ENCODE measurements at regions not wholly inside any gene's neighbourhood (a gene's known extent, or its start where the extent isn't known, plus 50 kb on each side); places are given as distances from the start of the nearest gene placed in this dataset.

DNA sequence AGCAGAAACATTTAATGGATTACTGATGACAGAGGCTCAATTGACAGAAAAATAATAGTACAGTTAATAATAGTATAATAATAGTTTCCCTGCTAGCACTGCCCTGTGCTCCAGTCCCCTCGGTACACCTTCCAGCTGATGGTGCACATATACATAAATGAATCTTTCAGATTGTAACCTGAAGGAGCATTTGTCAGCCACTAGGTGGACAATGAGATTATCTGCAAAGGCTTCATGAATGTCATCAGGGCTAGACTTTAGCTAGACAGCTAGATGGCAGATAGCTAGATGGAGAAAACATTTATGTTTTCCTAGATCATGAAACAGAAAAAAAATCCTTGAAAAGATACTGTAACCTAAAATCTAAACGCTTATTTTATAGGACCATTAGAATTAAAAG is 304.4 kb upstream of the SMC2 start:
- no peak for DNase-seq (ENCODE audit: low read depth)

DNA sequence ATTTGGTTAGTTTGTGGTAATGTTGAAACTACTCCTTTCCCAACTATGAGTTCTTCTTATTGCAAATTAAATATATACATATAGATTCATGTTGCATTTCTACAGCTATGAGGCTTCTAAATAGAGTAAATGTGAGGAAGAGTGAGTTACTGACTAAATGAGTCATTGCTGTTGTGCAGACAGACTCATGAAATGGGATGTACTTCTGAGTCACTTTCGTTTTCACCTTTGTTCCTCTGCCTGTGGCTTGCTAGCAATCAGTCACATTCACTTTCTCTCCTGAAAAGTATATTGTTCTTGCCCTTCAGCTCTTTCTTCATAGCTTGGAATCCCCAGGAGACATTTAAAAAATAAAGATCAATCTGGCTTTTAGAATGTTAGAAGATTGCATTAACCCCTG is 295.5 kb upstream of the SMC2 start:
- no peak for DNase-seq (ENCODE audit: low read depth)

DNA sequence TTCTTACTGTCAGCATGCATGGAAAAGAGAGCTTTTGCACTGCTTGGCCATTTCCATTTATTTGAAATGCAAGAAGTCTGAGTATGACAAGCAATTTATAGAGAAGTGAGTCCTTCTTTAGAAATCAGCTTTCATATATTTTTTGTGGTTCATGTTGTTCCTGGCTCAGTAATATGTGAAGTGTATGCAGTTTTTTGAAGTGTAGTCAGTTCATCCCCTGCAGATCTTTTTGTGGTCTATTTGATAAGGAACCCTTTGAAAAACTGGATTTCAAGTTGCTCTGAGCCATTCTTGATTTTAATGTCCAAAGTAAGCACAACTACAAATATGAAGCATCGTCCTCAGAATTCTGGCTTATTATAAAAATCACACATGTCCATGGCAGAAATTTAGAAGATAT is 294.1 kb upstream of the SMC2 start:
- no peak for DNase-seq (ENCODE audit: low read depth)

DNA sequence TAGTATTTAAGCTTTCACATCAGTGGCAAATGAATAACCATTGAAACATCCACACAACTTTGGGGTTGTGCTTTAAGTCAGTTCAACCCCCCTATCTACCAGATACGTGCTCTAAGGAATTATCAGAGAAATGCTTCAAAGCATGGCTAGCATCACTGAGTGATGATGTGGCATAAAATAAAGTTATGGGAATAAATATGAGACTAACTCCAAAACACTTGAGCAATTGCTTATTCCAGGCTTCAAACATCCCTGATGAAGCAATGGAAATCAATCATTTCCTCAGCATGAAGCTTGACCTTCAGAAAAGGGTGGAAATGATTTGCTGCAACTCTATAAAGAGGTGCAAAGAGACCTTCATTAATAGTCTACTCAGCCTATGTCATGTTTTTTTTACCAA is 292.0 kb upstream of the SMC2 start:
- DNase-seq (ENCODE audit: low read depth), result no peak

DNA sequence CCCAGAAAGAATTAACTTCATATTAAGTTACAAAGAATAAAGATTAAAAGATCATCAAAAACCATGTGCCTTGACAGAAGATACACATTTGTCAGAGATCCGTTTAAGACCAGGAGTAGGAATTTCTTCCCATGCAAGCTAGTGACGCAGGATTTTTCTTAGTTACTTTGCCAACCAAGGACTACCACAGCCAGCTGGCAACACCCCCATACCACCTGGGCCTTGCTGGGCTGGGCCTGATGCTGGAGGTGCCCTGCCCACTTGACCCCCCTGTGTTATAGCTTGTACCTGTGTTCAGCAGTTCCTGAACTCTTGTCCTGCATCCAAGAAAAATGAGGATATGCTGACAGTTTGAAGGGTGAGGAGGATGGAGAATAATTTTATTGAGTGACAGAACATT is 290.9 kb upstream of the SMC2 start:
- no peak for DNase-seq (ENCODE audit: low read depth)

DNA sequence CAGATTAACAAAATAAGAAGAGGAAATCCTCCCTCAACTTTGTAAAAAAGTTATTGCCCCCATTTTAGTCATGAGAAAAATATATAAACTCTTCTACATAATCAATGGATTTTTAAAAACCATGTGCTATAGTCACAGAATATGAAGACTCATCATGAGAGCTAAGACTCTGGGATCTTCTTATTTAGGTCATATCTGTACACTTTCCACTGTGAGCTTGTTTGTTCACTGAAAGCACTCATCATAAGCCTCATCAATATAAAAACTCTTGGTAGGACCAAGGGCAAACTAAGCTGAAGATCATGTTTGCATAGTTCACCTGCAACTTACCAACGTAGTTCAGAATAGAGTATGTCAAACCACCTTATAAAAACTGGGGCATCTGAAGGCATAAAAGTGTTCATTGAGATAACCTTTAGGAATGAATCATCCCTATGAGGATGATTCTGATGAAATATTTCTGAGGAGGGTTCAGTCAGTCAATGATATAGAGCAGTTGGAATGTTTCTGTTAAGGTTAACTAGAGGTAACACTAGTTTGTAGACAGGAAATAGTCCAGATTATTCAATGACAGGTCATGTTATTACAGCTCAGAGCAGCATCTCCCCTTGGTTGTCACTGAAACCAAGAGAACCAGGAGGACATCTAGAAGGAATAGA is 289.9 kb upstream of the SMC2 start:
- no peak for DNase-seq (ENCODE audit: low read depth)

DNA sequence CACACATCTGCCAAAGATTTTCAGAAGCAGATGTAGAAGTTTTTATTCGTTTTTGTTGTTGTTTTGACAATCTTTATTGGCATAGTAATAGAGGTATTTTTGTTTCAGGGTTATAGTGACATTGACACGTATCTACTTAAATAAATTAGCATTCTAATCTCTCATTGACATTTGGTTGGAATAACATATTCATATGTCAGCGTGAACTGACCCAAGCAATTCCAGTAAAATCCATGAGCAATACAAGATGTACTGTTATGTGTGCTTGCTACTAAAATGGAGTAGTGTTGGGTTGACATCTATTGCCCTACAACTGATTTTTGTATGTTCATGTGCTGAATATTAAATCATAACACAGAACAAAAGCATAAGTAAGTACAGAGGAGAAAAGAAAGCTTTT is 284.4 kb upstream of the SMC2 start:
- DNase-seq (ENCODE audit: low read depth), result no peak

DNA sequence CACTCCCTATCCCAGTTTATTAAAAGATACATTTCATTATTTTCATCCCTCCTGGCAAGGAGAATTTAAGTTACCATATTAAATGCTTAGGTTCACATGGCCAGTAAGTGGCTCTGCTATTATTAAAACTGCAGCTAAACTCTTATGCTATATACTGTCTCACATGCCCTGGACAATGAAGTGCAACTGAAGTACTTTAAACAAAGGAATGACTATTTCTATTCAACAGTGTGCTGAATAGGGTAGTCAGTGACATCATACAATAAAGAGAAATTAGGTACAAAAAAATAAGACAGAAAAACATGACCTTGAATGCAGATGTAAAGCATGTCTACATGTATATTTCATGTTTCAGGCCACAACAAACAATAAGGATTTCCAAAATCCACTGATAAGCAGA is 282.6 kb upstream of the SMC2 start:
- DNase-seq (ENCODE audit: low read depth), result no peak

DNA sequence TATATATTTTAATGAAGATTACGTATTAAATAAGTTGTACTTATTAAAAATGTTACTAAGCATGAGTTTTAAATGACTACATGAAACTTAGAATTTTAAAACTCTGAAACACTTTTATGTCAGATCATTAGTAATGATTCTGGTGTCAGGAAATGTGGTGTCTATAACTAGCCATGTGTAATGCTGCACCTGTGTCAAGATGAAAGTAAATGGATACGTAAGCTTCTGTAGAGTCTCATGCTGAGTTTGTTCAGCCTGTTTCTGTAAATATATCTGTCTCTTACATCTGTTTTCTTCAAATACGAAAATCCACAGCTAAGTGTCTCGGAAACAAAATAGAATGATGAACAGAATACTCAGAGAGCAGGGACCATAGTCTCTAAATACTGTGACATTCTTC is 278.0 kb upstream of the SMC2 start:
- DNase-seq (ENCODE audit: low read depth), result no peak

DNA sequence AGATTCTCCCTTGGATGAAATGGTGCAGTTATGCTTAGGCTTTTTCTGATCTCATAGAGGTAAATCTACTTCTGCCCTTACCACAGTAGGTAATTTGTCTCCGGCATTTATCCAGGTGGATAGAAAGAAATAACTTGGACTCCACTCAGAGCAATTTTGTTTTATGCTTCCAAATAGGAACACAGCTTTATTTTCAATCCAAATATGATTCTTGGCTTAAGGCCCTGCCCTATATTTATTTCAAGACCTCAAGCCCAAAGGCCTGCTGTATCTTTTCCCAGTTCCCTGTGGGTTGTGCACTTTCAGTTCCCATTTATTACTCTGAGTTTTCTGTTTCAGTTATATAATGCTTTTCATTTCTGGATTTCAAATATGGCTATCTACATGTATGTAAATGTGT is 274.2 kb upstream of the SMC2 start:
- DNase-seq (ENCODE audit: low read depth), result no peak

DNA sequence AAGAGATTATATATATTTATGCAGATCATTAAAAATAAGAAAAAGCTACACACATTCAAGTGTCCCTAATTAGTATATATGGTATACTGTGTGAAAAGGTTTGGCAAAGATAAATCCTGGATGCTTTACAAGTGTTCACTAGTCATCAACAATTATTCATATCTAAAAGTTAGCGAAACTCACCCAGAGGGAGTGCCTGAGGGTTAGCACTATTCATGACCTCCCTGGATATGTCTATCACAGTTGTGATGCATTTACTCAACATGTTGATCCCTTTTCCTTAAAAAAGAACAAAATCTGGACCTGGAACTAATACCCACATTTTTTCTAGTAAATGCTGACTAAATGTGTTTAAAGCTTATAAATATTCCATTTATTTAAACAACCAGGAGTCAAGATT is 273.0 kb upstream of the SMC2 start:
- DNase-seq (ENCODE audit: low read depth), result no peak

DNA sequence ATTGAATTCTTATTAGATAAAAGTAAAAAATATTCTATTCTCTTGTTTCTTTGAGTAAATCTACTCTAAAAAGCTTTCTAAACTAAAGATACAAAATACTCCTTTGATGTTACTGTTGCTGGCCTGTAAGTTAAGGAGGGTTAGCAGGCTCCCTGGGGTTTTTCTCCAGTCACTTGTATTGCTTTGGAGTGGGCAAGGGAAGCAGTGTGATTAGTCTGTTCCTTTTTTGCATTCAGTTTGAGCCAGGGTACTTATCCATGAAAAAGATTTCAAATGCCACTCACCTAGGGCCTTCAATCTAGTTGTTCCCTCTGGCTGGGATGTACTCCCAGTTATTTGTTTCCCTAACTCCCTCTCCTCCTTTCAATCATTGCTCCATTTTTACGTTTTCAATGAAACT is 256.2 kb upstream of the SMC2 start:
- DNase-seq (ENCODE audit: low read depth), result no peak

DNA sequence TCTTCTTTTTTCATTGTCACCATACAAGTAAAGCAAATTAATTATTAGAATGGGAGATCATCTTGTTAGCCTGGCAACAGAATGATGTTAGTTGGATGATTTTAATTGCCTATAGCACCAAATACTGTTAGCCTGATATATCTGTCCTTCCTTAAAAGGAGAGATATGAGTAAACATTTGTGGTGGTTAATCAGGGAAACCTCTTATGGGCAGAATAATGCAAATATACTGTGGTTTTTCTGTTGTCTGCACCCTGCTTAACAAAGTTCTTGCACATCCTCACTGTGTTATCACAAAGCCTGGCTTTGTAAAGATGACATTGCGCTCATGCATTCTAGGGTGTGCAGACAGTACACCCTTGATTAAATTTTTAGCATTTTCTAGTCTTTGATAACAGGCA is 254.9 kb upstream of the SMC2 start:
- no peak for DNase-seq (ENCODE audit: low read depth)

DNA sequence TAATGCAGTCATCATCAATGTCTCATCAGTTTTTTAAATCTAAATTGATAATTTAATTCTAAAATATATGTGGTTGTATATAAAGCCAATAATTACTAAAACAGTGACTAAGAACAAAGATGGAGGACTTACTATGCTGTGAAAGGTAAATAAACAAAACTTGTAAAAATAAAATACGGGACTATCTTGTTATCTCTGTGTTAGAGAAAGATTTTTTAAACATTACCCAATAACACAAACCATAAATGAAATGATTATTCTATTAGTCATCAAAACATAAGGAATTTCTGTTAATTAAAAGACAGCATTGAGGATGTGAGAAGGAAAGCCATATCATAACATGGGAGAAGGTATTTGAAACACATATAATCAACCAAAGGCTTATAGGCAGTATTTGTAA is 226.2 kb upstream of the SMC2 start:
- DNase-seq (ENCODE audit: low read depth), result no peak

DNA sequence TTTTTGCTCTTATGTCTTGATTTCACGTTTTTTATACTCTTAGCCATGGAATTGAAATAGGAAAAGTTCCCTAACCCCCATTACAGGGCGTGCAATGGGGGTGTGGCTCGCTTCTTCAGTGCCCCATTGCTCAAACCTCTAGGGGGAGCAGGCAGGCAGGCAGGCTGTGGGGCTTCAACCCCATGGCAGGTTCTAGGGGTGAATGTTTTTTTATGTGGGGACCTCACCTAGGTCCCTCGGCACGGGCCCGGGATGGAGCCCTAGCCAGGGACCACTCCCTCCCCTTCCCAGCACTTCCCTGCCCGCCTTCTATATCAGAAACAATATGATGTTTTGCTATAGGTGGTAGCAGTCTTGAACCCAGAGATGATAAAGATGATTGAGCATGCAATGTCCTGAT is 221.3 kb upstream of the SMC2 start:
- no peak for DNase-seq (ENCODE audit: low read depth)

DNA sequence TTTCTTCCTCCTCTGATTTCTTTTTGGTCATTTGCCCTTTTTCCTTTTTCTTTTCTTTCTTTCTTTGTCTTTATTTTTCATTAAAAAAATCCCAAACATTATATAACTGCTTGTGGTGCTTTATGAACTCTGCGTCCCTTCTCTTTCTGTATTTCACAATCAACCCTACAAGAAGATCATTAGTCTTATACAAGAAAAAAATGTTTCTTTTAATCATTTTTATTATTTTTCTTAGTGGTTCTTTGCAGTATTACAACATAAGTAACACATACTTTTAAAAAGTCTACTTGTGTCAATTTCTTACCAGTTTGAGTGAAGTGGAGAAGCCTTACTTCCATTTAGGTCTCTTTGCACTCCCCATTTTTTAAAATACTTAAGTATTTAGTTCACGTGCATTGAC is 212.7 kb upstream of the SMC2 start:
- no peak for DNase-seq (ENCODE audit: low read depth)

DNA sequence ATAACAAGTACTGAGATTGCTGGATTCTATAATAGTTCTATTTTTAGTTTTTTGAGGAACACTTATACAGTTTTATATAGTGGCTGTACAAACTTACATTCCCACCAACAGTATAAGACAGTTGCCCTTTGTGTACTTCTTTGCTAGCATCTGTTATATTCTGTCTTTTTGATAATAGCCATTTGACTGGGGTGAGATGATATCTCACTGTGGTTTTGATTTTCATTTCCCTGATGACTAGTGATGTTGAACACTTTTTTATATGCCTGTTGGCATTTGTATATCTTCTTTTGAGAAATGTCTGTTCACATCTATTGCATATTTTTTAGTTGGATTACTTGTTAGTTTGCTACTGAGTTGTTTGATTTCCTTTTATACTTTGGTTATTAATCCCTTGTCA is 204.1 kb upstream of the SMC2 start:
- no peak for DNase-seq (ENCODE audit: low read depth)

DNA sequence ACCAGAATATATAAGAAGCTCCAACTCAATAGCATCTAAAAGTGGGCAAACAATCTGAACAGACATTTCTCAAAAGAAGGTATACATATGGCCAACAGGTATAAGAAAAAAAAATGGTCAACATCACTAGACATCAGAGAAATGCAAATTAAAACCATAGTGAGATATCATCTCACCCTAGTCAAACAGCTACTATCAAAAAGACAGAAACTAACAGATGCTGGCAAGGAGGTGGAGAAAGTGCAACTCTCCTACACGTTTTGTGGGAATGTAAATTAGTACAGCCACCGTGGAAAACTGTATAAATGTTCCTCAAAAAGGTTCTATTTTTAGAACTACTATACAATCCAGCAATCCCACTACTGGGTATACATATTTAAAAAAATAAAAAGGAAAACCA is 199.9 kb upstream of the SMC2 start:
- no peak for DNase-seq (ENCODE audit: low read depth)

DNA sequence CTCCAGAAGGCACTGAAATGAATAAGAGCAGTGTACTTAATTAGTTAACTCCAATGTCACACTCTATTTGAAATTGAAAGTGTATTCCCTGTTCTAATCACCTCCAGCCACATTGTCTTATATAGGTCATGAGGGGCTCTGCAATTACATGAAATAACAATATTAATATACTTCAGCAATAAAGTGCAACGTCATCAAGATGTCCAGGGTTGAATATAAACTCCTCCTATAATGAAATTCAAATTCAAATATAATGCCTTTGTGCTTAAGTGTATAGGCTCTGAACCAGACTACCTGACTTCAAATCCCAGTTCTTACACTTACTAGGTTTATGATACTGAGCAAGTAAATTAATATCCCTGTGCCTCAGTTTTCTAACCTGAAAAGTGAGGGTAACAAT is 195.6 kb upstream of the SMC2 start:
- DNase-seq (ENCODE audit: low read depth), result no peak

DNA sequence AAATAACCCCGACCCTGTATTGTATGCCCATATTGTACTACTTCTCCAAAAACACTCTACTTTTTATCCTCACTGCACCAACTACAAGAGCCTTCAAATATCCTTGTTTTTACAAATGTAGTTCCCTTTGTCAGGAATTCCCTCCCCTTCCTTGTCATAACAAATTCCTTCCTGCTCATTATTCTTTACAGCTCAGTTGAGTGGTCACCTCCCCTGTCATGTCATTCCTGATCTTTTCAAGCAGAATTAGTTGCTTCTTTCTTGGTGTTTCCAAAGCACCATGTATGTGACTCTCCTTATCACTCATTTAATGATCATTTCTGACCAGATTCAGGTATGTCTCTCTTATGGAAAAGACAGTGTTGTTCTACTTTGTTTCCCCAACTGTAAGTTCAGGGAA is 194.2 kb upstream of the SMC2 start:
- no peak for DNase-seq (ENCODE audit: low read depth)

DNA sequence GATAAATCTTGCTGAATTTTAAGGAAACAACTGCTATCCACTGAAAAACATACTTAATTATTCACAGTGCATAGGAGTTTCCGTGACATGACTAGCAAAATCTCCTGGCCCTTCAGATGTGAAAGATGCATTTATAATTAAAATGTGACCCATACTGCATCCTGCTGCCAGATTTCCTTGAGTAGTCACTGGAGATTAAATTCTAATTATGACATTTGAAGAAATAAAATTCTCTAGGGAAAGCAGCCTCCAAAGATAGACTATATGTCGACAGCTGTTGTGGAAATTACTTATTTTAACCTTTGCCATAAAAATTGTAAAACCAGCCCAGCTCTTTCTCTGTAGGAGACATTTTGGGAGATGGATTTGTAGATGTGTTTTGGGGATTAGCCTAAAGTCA is 193.6 kb upstream of the SMC2 start:
- DNase-seq (ENCODE audit: low read depth), result no peak

DNA sequence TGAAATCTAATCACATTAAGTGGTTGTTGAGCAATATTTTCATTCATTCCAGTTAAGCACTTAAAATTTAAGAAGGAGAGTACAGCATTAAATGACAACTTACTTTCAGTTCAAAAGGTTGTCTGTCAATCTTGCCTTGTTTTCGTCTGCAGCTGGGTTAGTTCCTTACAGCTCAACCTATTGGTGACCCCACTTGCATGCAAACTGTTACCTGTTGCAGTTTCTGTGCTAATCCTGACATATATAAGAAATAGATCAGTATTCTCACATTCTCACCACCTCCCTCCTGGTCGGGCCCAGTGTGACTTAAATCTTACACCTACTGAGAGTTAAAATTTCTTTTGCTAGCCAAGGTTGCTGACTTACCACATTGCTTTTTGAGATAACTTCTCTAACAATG is 191.8 kb upstream of the SMC2 start:
- no peak for DNase-seq (ENCODE audit: low read depth)

DNA sequence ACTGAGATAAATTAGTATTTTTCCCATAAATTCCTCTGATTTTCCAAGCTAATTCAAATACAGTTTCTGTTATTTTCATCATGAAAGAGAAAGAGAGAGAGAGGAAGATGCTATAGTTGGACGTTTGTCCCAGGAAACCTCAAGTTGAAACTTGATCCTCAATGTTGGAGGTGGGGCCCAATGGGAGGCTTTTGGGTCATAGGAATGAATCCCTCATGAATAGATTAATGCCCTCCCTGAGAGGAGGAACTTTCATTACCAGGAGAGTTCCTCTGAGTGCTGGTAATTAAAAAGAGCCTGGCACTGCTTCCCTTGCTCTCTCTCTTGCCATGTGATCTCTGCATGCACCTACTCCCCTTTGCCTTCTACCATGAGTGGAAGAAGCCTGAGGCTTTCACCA is 189.9 kb upstream of the SMC2 start:
- DNase-seq (ENCODE audit: low read depth), result no peak

DNA sequence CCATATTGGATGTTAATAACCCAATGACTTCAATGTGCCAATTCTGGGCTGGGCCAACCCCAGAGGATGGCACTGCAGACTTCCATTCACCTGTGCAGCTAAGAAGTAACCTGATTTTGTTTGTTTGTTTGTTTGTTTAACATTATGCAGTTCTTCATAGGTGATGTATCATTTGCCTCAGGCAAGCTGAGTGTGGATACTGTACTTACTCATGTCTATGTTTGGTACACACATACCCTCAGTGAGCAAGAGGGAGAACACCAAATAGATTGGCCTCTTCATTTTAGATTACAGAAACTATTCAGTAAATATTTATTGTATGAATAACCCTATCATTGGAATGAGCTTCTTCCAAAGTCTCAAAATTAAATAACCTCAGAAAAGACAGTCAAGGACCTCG is 180.2 kb upstream of the SMC2 start:
- DNase-seq (ENCODE audit: low read depth), result no peak

DNA sequence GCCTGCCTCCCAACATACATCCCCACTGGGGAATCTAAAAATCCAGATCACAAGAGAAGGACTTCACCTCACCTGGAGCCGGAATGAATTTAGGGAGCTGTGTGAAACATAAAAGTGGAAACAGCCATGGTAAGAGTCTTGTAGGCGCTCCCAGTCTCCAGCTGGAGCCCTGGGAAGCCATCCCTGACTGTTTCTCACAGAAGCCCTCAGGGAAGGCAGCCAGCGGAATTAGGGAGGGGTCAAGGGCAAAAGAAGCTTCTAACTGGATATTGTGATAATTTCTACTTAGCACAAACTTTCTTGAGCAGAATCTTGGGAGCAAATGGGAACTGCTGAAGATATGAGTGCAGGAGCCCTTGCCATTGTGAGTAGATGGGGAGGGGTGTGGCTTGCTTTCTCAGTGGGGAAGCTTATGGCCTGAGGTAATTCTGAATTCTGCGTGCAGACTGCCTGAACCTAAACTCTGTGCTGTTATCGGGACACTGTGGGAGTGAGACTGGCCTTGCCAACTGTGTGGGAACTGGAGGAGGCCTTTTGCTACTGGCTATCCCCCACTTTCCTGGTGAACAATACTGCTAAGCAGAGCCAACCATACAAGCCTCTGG is 174.4 kb upstream of the SMC2 start:
- DNase-seq (ENCODE audit: low read depth), result no peak

Measured in activated T-cell treated with anti-CD3 and anti-CD28 coated beads for 48 hours (primary cell).